CD8-positive, alpha-beta memory T cell (primary cell): ENCODE measurements at regions not wholly inside any gene's neighbourhood (a gene's known extent, or its start where the extent isn't known, plus 50 kb on each side); places are given as distances from the start of the nearest gene placed in this dataset.

Source experiments
- CTCF ChIA-PET: fragments of 350-600 bp; sonication (Branson Sonifier 250); formaldehyde crosslinking; loops from one replicate; lab custom pipeline; 2021; ENCODE audit warnings: antibody characterized with exemption; lab: Charles Lee
- POLR2A ChIA-PET: fragments of 350-600 bp; sonication (Branson Sonifier 250); formaldehyde crosslinking; loops from one replicate; lab custom pipeline; 2021; ENCODE audit warnings: antibody characterized with exemption; lab: Charles Lee
- DNase-seq, 5 donors: peaks; one replicate each; pipeline versions ENCODE4 v3.0.0 to v3.0.0-alpha.2; 2020 to 2022; ENCODE audit warnings: mixed read lengths in 1 of 5
- H3K27ac ChIP-seq: one replicate; pipeline ENCODE4 v1.7.0; 2013; ENCODE audit warnings: low read depth, mild to moderate bottlenecking, low read length, moderate library complexity
- H3K27me3 ChIP-seq: 2 replicates; pipeline ENCODE4 v1.7.0; 2013; ENCODE audit warnings: low read length, mild to moderate bottlenecking; ENCODE audit not compliant: insufficient read depth, poor library complexity, severe bottlenecking
- H3K36me3 ChIP-seq: 2 replicates; pipeline ENCODE4 v1.7.0; 2013; ENCODE audit warnings: mild to moderate bottlenecking, low read length, moderate library complexity; ENCODE audit not compliant: insufficient read depth
- H3K4me1 ChIP-seq: 2 replicates; pipeline ENCODE4 v1.7.0; 2013; ENCODE audit warnings: mild to moderate bottlenecking, low read length, moderate library complexity; ENCODE audit not compliant: insufficient read depth
- H3K4me3 ChIP-seq: 2 replicates; pipeline ENCODE4 v1.7.0; 2013; ENCODE audit warnings: mild to moderate bottlenecking, low read length
- H3K9me3 ChIP-seq: 2 replicates; pipeline ENCODE4 v1.7.0; 2013; ENCODE audit warnings: mild to moderate bottlenecking, low read length
- H3K27ac Mint-ChIP-seq, 8 donors: one replicate each; pipeline ENCODE4 v1.8.0; 2020 to 2021; ENCODE audit warnings: mixed read lengths in 8 of 8, mild to moderate bottlenecking in 6 of 8, inconsistent platforms in 3 of 8, moderate library complexity in 3 of 8
- H3K27me3 Mint-ChIP-seq, 2 donors: one replicate each; pipeline ENCODE4 v1.8.0; 2020 to 2021; ENCODE audit warnings: mixed read lengths in 2 of 2, mild to moderate bottlenecking in 1 of 2, moderate library complexity in 1 of 2
- H3K36me3 Mint-ChIP-seq, 3 donors: one replicate each; pipeline ENCODE4 v1.8.0; 2020 to 2021; ENCODE audit warnings: mixed read lengths in 3 of 3, inconsistent platforms in 1 of 3, mild to moderate bottlenecking in 1 of 3
- H3K4me1 Mint-ChIP-seq, 3 donors: one replicate each; pipeline ENCODE4 v1.8.0; 2020 to 2021; ENCODE audit warnings: mixed read lengths in 3 of 3, inconsistent platforms in 1 of 3, mild to moderate bottlenecking in 1 of 3
- H3K4me3 Mint-ChIP-seq, 7 donors: one replicate each; pipeline ENCODE4 v1.8.0; 2020 to 2021; ENCODE audit warnings: mixed read lengths in 7 of 7, mild to moderate bottlenecking in 6 of 7, moderate library complexity in 4 of 7, inconsistent platforms in 2 of 7
- H3K9me3 Mint-ChIP-seq, 5 donors: one replicate each; pipeline ENCODE4 v1.8.0; 2020 to 2022; ENCODE audit warnings: mixed read lengths in 5 of 5, mild to moderate bottlenecking in 3 of 5, moderate library complexity in 2 of 5, inconsistent platforms in 1 of 5

DNA sequence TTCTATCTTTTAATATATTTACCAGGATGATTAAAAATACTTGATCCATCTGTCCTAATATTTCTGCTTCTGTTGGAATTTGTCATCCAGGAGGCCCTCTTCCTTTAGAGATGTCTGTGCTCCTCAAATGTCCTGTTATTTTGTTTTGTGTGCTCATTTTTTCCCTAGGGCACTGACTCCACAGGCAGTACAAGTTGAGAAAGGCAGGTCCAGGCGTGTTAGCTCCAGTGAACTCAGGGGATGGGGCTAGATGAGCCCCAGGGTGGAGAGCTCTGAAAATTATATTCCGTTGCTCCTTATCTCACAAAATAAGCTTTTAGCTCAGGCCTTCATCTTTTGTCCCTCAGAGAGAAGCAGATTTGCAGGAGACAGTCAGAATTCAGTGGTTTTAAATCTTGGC is 105.7 kb downstream of the SLC4A3 start:
- H3K4me1 ChIP-seq: no peaks in the 10 kb centered on the region
- CTCF ChIA-PET: no interaction called here
- Mint-ChIP-seq H3K4me1 (no peaks in the 10 kb centered on the region), H3K9me3 (no peaks in the 10 kb centered on the region), H3K27ac (no peak overlapping the region), H3K4me3 (no peak overlapping the region), H3K27me3 (peaks cover 7 to 32% of the 10 kb centered on the region in 2 donors), H3K36me3 (no peaks in the 10 kb centered on the region)
- no peak overlapping the region for H3K27ac ChIP-seq
- H3K27me3 ChIP-seq: no peaks in the 10 kb centered on the region
- POLR2A ChIA-PET: no interaction called here
- no peak for DNase-seq
- no peaks in the 10 kb centered on the region for H3K9me3 ChIP-seq
- H3K36me3 ChIP-seq: no peaks in the 10 kb centered on the region
- no peak overlapping the region for H3K4me3 ChIP-seq

DNA sequence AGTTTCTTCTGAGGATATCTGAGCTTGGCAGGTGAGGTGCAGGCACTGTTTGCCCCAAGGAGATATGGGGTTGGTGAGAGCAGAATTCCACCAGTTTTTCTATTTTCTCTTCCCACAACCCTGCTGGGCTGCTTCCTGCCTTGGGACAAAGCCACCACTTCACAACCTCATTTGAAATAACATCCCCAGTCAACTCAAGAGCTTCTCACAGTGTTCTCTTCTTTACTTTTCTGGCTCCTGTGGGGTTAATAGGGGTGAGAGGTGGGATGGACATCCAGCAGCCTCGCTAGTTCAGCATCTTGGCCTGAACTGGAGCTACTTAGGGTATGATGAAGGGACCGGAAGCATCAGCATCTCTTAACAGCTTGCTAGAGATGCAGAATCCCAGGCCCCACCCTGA is 106.3 kb downstream of the SLC4A3 start:
- no peak overlapping the region for H3K4me3 Mint-ChIP-seq
- Histone ChIP-seq H3K27me3 (no peaks in the 10 kb centered on the region), H3K4me1 (no peaks in the 10 kb centered on the region), H3K27ac (no peak overlapping the region), H3K36me3 (no peaks in the 10 kb centered on the region), H3K4me3 (no peak overlapping the region), H3K9me3 (no peaks in the 10 kb centered on the region)
- ChIA-PET CTCF (no interaction called here), POLR2A (no interaction called here)
- no peaks in the 10 kb centered on the region for H3K36me3 Mint-ChIP-seq
- no peaks in the 10 kb centered on the region for H3K9me3 Mint-ChIP-seq
- no peaks in the 10 kb centered on the region for H3K4me1 Mint-ChIP-seq
- no peak for DNase-seq
- peaks cover 7 to 28% of the 10 kb centered on the region in 2 donors for H3K27me3 Mint-ChIP-seq
- H3K27ac Mint-ChIP-seq: no peak overlapping the region

DNA sequence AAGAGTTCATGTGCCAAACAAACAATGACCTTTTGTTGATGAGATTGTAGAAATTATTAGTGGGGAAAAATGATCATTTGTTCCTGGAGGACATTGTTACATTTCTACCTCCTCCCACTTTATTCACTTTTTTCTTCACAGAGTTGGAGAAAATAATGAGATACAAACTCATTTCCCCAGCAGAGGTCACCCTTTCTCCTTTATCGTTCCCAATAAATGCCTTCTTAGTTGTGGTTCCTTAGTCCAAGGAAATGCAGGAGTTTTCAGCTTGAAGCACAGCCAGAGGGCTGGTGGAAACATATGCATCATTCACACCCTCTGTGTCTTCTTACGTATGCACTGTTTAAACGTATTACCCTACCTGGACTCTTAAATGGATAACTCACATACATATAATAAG is 108.8 kb downstream of the SLC4A3 start:
- H3K36me3 Mint-ChIP-seq: no peaks in the 10 kb centered on the region
- DNase-seq: no peak

DNA sequence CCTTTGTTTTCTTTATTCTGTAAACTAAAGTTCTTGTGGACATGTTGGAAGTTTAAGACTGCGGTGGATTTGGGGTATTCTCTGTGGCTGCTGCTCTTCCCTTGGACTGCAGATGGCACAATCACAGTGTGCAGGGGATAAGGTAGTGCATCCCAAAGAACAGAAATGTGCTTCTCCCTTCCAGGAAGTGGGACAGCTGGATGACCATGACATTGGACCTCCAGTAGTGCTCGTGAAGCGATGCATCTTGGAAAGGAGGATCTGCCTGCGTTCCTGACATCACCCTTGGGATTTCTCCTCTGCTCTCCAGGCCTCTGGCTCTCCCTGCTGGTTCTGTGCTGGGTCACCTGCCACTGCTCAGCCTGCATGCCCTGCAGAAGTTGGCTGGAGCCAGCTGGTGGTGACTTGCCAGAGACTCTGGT is 109.9 kb downstream of the SLC4A3 start:
- H3K9me3 ChIP-seq: no peaks in the 10 kb centered on the region
- CTCF ChIA-PET: no interaction called here
- H3K27ac ChIP-seq: no peak overlapping the region
- POLR2A ChIA-PET: no interaction called here
- DNase-seq: no peak
- Mint-ChIP-seq H3K4me3 (no peak overlapping the region), H3K9me3 (no peaks in the 10 kb centered on the region), H3K27me3 (peaks cover 8 to 27% of the 10 kb centered on the region in 2 donors), H3K27ac (no peak overlapping the region), H3K4me1 (no peaks in the 10 kb centered on the region), H3K36me3 (no peaks in the 10 kb centered on the region)
- H3K4me1 ChIP-seq: no peaks in the 10 kb centered on the region
- no peak overlapping the region for H3K4me3 ChIP-seq
- no peaks in the 10 kb centered on the region for H3K27me3 ChIP-seq
- H3K36me3 ChIP-seq: no peaks in the 10 kb centered on the region

More for the DNA sequence above, 108.8 kb downstream of the SLC4A3 start:
- Histone ChIP-seq H3K4me3 (no peak overlapping the region), H3K27ac (no peak overlapping the region), H3K9me3 (no peaks in the 10 kb centered on the region), H3K4me1 (no peaks in the 10 kb centered on the region), H3K27me3 (no peaks in the 10 kb centered on the region), H3K36me3 (no peaks in the 10 kb centered on the region)
- ChIA-PET CTCF (no interaction called here), POLR2A (no interaction called here)
- Mint-ChIP-seq H3K4me3 (no peak overlapping the region), H3K4me1 (no peaks in the 10 kb centered on the region), H3K9me3 (no peaks in the 10 kb centered on the region), H3K27me3 (peaks cover 8 to 31% of the 10 kb centered on the region in 2 donors), H3K27ac (no peak overlapping the region)

DNA sequence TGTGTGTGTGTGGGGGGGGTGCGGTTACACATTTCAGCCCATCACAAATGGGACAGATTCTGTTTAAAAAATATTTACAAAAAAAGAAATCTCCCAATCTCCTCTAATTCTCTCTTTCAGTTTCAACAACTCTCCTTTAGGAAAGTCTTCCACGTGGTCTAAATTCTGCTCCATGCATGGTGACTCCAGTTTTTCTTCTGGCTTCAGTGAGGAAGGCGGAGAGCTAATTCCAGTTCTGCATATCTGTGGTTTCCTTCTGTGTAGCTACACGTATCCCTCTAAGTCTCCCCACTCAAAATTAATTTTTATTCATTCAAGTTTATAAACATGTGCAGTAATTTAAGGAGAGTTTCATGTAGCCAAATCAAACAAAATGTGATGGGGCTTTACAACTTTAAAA is 111.6 kb downstream of the SLC4A3 start:
- Mint-ChIP-seq H3K4me1 (no peaks in the 10 kb centered on the region), H3K4me3 (no peak overlapping the region), H3K36me3 (no peaks in the 10 kb centered on the region), H3K27ac (no peak overlapping the region), H3K9me3 (no peaks in the 10 kb centered on the region), H3K27me3 (peaks cover 8 to 23% of the 10 kb centered on the region in 2 donors)
- Histone ChIP-seq H3K36me3 (no peaks in the 10 kb centered on the region), H3K27me3 (no peaks in the 10 kb centered on the region), H3K4me1 (no peaks in the 10 kb centered on the region), H3K9me3 (no peaks in the 10 kb centered on the region), H3K27ac (no peak overlapping the region), H3K4me3 (no peak overlapping the region)
- ChIA-PET CTCF (no interaction called here), POLR2A (no interaction called here)
- DNase-seq: no peak

DNA sequence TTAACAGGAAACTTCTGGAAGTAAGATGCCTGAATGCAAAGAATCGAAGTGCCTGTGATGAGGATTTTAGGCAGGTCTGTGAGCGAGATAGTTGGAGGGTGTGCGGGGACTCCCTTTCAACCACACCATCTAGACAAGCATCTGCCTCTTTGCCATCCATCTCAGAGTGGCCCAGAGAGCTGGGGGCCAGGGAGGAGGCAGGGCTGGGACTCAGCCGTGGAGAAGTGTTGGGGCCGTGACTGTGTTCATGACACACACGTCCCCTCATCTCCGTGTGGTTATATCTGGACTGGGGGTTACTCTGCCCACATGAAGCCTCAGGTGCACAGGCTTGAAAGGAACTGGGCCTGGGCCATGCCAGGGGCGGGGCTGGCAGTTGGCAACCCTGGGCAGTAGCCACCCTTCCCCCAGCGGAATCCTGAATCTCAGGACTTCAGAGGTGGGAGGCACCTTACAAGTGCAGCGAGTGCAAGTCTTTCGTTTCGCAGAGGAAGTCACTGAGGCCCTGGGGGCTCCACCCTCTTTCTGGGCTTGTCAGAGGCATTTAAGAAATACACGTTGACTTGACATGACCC is 112.5 kb downstream of the SLC4A3 start:
- Mint-ChIP-seq H3K4me1 (no peaks in the 10 kb centered on the region), H3K9me3 (no peaks in the 10 kb centered on the region), H3K4me3 (no peak overlapping the region), H3K27me3 (peaks cover 7 to 17% of the 10 kb centered on the region in 2 donors), H3K36me3 (no peaks in the 10 kb centered on the region), H3K27ac (no peak overlapping the region)
- Histone ChIP-seq H3K36me3 (no peaks in the 10 kb centered on the region), H3K4me3 (no peak overlapping the region), H3K9me3 (no peaks in the 10 kb centered on the region), H3K27me3 (no peaks in the 10 kb centered on the region), H3K4me1 (no peaks in the 10 kb centered on the region), H3K27ac (no peak overlapping the region)
- CTCF ChIA-PET: no interaction called here
- DNase-seq: no peak
- POLR2A ChIA-PET: no interaction called here

DNA sequence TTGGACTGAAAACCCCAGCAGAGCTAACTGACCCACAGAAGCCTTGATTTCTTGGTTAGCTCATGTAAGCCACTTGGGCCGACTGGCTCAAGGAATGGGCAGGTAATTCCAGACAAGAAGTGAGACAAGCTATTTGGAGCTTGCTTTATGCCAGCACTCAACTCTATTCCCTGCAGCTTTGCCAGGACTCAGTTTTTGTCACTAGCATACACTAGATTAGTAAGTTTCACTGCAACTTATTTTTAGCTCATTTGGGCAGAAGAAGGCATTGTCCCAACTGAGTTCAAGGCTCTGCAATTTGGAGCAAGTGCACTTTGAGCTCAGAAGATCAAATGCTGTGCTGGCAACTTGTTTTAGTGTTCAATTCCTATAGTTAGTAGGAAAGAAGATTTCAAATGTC is 116.1 kb downstream of the SLC4A3 start:
- no peaks in the 10 kb centered on the region for H3K9me3 ChIP-seq
- Mint-ChIP-seq H3K4me3 (no peak overlapping the region), H3K27me3 (peaks cover 7% of the 10 kb centered on the region in 2 donors), H3K4me1 (no peaks in the 10 kb centered on the region), H3K36me3 (no peaks in the 10 kb centered on the region), H3K9me3 (no peaks in the 10 kb centered on the region), H3K27ac (no peak overlapping the region)
- no peaks in the 10 kb centered on the region for H3K4me1 ChIP-seq
- CTCF ChIA-PET: no interaction called here
- H3K36me3 ChIP-seq: no peaks in the 10 kb centered on the region
- H3K4me3 ChIP-seq: no peak overlapping the region
- POLR2A ChIA-PET: no interaction called here
- no peaks in the 10 kb centered on the region for H3K27me3 ChIP-seq
- no peak overlapping the region for H3K27ac ChIP-seq
- no peak for DNase-seq

DNA sequence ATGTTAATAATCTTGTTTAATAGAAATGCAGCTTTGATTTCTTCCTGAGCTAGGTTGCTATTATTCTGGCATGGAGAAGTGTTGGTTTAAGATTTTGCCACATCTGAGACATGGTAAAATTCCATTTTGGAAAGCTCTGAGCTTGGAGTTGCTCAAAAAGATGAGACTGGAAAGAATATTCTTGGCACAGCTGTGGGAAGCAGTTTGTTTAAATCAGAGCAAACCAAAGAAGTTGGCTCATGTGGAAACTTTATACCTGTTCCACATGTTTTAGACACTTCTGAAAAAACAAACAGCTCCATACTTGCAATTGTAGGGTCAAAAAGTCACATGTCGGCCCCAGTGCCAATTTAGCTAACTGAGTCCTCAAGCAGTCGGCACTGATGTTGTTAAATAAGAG is 116.6 kb downstream of the SLC4A3 start:
- Histone ChIP-seq H3K4me1 (no peaks in the 10 kb centered on the region), H3K9me3 (no peaks in the 10 kb centered on the region), H3K36me3 (no peaks in the 10 kb centered on the region), H3K4me3 (no peak overlapping the region), H3K27ac (no peak overlapping the region), H3K27me3 (no peaks in the 10 kb centered on the region)
- Mint-ChIP-seq H3K27me3 (peaks cover 9 to 10% of the 10 kb centered on the region in 2 donors), H3K27ac (no peak overlapping the region), H3K4me1 (no peaks in the 10 kb centered on the region), H3K36me3 (no peaks in the 10 kb centered on the region), H3K9me3 (no peaks in the 10 kb centered on the region), H3K4me3 (no peak overlapping the region)
- ChIA-PET POLR2A (no interaction called here), CTCF (interaction anchor here (1.0 kb wide), 1 partner anchor 11 kb away, joined by 3 read pairs; no protein-coding TSS in a partner anchor)
- no peak for DNase-seq
